Stimulated activated CD4-positive, alpha-beta T cell treated with anti-CD3 and anti-CD28 coated beads, Interleukin-12 subunit alpha, Interleukin-12 subunit beta, amount 100 ng/mL, for 48 hours (primary cell): ENCODE measurements at regions not wholly inside any gene's neighbourhood (a gene's known extent, or its start where the extent isn't known, plus 50 kb on each side); places are given as distances from the start of the nearest gene placed in this dataset.

ENCODE experiments used
- DNase-seq, 3 donors: peaks; one replicate each; pipeline ENCODE4 v3.0.0-alpha.2; 2020; ENCODE audit warnings: low read depth in 2 of 3, low spot score in 1 of 3

- DNase-seq, result no peak
Observed at GRCh38 chr15:35724626-35725025, 178.7 kb upstream of the DPH6 start.

GRCh38 chr15:35725353-35725752, 179.4 kb upstream of the DPH6 start:
- no peak for DNase-seq

GRCh38 chr15:35727627-35728026, 181.7 kb upstream of the DPH6 start:
- no peak for DNase-seq

- DNase-seq, result no peak
Observed at GRCh38 chr15:35728219-35728940, 182.4 kb upstream of the DPH6 start.

- no peak for DNase-seq
Observed at GRCh38 chr15:35736150-35736549, 190.2 kb upstream of the DPH6 start.

- no peak for DNase-seq
Observed at GRCh38 chr15:35737441-35737840, 191.5 kb upstream of the DPH6 start.

- DNase-seq, result no peak
Observed at GRCh38 chr15:35738370-35738769, 192.4 kb upstream of the DPH6 start.

- DNase-seq, result no peak
Observed at GRCh38 chr15:35740761-35741160, 194.8 kb upstream of the DPH6 start.

- no peak for DNase-seq
Observed at GRCh38 chr15:35741395-35741794, 195.4 kb upstream of the DPH6 start.

GRCh38 chr15:35741881-35742280, 195.9 kb upstream of the DPH6 start:
- no peak for DNase-seq

- DNase-seq, result no peak
Observed at GRCh38 chr15:35743321-35743720, 197.4 kb upstream of the DPH6 start.

GRCh38 chr15:35746121-35746520, 200.2 kb upstream of the DPH6 start:
- DNase-seq, result no peak

GRCh38 chr15:35748105-35748504, 202.1 kb upstream of the DPH6 start:
- DNase-seq, result no peak

- no peak for DNase-seq
Observed at GRCh38 chr15:35750051-35750450, 204.1 kb upstream of the DPH6 start.

- peak; percentile 4 to 53 (median 30) for DNase-seq
Observed at GRCh38 chr15:35751413-35752133, 205.6 kb upstream of the DPH6 start.

- DNase-seq, result no peak
Observed at GRCh38 chr15:35752134-35752466, 206.1 kb upstream of the DPH6 start.

GRCh38 chr15:35753486-35753885, 207.5 kb upstream of the DPH6 start:
- no peak for DNase-seq

GRCh38 chr15:35755237-35755802, 209.4 kb upstream of the DPH6 start:
- DNase-seq, result no peak

GRCh38 chr15:35756623-35757022, 210.7 kb upstream of the DPH6 start:
- no peak for DNase-seq

GRCh38 chr15:35757361-35757760, 211.4 kb upstream of the DPH6 start:
- DNase-seq, result no peak

GRCh38 chr15:35757765-35758164, 211.8 kb upstream of the DPH6 start:
- DNase-seq, result no peak

GRCh38 chr15:35764661-35765519, 218.9 kb upstream of the DPH6 start:
- no peak for DNase-seq
